Peyer's patch (tissue), 4 donors: ENCODE measurements at regions not wholly inside any gene's neighbourhood (a gene's known extent, or its start where the extent isn't known, plus 50 kb on each side); places are given as distances from the start of the nearest gene placed in this dataset.

Experiments
- POLR2A ChIP-seq, 2 donors: fragments of 450-650 bp; IDR thresholded peaks; one replicate each; pipeline ENCODE4 v1.5.1; 2017; ENCODE audit warnings: antibody characterized with exemption in 2 of 2, mild to moderate bottlenecking in 2 of 2, moderate library complexity in 2 of 2
- TF ChIP-seq, protein P1 (sequence below), 6 experiments: fragments of 450-650 bp in 4 of 6; fragments of 200-600 bp in 2 of 6; sonication (generic) in 1 of 6; IDR thresholded peaks; one replicate each; pipeline ENCODE4 v1.5.1; 2017 to 2019; ENCODE audit warnings: antibody characterized with exemption in 6 of 6, mild to moderate bottlenecking in 3 of 6, moderate library complexity in 1 of 6

DNA sequence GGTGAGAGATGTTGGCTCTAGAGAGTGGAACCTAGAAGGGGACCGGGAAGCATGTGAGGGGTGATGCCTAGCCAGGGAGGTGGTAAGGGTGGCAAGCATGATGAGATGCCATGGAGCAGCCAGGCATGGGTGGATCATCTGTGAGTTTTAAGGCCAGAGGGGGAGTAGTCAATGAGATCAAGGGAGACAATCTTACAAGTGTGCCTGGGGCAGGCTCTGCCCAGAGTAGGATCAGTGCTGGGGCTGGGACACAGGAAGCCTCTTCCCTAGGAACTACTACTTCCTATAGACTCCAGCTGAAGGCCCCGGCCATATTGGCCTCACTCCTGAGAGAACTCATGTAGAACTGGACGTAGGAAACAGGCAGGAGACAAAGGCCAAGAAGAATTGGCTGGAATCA lies 192.4 kb upstream of the CSF3R start:
- TF ChIP-seq, protein P1, sequence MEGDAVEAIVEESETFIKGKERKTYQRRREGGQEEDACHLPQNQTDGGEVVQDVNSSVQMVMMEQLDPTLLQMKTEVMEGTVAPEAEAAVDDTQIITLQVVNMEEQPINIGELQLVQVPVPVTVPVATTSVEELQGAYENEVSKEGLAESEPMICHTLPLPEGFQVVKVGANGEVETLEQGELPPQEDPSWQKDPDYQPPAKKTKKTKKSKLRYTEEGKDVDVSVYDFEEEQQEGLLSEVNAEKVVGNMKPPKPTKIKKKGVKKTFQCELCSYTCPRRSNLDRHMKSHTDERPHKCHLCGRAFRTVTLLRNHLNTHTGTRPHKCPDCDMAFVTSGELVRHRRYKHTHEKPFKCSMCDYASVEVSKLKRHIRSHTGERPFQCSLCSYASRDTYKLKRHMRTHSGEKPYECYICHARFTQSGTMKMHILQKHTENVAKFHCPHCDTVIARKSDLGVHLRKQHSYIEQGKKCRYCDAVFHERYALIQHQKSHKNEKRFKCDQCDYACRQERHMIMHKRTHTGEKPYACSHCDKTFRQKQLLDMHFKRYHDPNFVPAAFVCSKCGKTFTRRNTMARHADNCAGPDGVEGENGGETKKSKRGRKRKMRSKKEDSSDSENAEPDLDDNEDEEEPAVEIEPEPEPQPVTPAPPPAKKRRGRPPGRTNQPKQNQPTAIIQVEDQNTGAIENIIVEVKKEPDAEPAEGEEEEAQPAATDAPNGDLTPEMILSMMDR (IDR thresholded peaks at IDR 0.05) = no peak
- no peak for TF ChIP-seq POLR2A (IDR thresholded peaks at IDR 0.05)
